Upper lobe of left lung (tissue), 4 donors: ENCODE measurements at regions not wholly inside any gene's neighbourhood (a gene's known extent, or its start where the extent isn't known, plus 50 kb on each side); places are given as distances from the start of the nearest gene placed in this dataset.

Experiments
- CTCF ChIP-seq, 6 experiments: fragments of 450-650 bp in 4 of 6; fragments of 200-600 bp in 2 of 6; sonication (generic) in 2 of 6; IDR thresholded peaks; one replicate each; pipeline ENCODE4 v1.5.1; 2016 to 2019; ENCODE audit warnings: antibody characterized with exemption in 6 of 6
- POLR2A ChIP-seq, 4 donors: fragments of 450-650 bp; IDR thresholded peaks; one replicate each; pipeline ENCODE4 v1.5.1; 2016 to 2017; ENCODE audit warnings: antibody characterized with exemption in 4 of 4, mild to moderate bottlenecking in 2 of 4
- POLR2AphosphoS5 ChIP-seq, 2 donors: sonication (generic); formaldehyde crosslinking; IDR thresholded peaks; one replicate each; pipeline ENCODE4 v1.5.1; 2017; ENCODE audit warnings: antibody characterized with exemption in 2 of 2

GRCh38 chr6:67496191-67496590 is 1138.9 kb upstream of the ADGRB3 start:
- TF ChIP-seq CTCF (IDR thresholded peaks at IDR 0.05): no peak
- no peak for TF ChIP-seq POLR2AphosphoS5 (IDR thresholded peaks at IDR 0.05)
- no peak for TF ChIP-seq POLR2A (IDR thresholded peaks at IDR 0.05)
